GM18868 (cell line): ENCODE measurements at regions not wholly inside any gene's neighbourhood (a gene's known extent, or its start where the extent isn't known, plus 50 kb on each side); places are given as distances from the start of the nearest gene placed in this dataset.
A peak's percentile ranks its signal among the peaks of the same experiment; 100 is the strongest.
"Not testable (repeated sequence)": the region's sequence is repeated elsewhere in the genome, so short reads cannot be mapped to it uniquely, and the experiment has no call there.

Source experiments
- ATAC-seq: cut with Tn5 transposase; IDR thresholded peaks from one replicate; pipeline ENCODE4 v1.9.1; 2021; ENCODE audit warnings: mild to moderate bottlenecking, moderate library complexity; ENCODE audit not compliant: unreplicated experiment

DNA sequence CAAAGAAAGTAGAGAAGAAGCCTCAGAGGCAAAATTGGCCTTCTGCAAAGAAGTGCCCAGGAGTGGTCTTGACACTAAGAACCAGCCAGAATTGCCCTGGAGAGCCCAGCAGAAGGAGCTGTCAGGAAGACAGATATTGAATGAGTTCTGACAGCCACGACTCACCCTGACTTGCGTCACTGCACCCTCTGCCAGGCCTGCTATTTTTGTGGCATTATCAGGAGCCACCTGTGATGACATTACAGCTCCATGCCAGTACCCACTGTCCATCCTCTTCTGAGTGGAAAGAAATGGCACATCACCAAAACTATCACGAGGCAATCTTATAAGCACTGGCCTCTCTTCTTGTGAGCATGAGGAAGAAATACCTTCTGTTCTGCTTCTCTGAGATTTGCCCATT lies 67.7 kb downstream of the SMIM20 start:
- ATAC-seq, result no peak

- no peak for ATAC-seq
These were observed 68.9 kb downstream of the SMIM20 start for GRCh38 chr4:25982962-25983361.

DNA sequence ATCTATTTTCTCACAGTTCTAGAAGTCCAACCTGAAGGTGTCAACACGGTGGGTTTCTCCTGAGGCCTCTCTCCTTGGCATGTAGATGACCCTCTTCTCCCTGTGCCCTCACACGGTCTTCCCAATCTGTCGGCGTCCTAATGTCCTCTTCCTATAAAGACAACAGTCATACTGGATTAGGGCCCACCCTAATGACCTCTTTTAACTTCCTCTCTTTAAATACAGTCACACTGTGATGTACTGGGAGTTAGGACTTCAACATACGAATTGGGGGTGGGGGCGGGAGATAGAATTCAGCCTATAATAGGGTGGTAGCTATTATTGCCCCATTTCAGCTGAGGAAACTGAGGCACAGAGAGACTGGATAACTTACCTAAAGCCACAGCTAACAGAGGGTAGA lies 70.2 kb downstream of the SMIM20 start:
- no peak for ATAC-seq

DNA sequence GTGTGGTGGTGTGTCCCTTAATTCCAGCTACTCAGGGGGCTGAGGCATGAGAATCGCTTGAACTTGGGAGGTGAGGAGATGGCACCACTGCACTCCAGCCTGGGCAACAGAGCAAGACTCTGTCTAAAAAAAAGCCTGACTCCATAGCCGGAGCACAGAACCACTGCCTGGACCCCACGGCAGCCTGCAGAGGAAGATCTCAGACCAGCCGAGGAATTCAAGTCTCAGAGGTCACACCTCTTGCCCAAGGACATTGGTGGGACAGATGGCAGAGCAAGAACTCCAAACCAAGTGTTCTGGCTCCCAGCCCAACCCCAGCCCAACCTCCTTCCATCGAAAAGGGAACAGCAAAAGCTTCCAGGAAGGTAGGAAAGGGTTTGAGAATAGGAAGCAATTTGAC lies 70.8 kb downstream of the SMIM20 start:
- no peak for ATAC-seq

DNA sequence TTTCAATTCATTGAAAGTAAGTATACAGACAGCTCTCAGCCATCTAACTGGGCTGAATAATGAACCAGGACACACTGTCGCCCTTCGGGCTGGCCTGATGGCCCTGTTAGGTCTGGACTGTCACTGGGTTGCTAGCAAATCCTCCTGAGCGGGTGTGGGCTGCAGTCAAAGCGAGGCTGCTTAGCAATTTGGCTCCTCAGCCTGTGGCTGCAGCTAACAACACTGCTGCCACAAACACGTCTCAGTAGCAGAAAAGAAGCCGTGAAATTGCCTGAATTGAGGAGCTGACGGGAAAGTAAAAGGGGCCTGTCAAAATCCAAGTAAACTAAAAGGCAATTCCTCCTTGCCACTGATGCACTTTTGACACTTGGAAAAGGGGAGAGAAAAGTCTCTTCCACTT lies 72.8 kb downstream of the SMIM20 start:
- ATAC-seq, result no peak

- ATAC-seq, result no peak
These were observed 77.3 kb downstream of the SMIM20 start for GRCh38 chr4:25991340-25991739.

DNA sequence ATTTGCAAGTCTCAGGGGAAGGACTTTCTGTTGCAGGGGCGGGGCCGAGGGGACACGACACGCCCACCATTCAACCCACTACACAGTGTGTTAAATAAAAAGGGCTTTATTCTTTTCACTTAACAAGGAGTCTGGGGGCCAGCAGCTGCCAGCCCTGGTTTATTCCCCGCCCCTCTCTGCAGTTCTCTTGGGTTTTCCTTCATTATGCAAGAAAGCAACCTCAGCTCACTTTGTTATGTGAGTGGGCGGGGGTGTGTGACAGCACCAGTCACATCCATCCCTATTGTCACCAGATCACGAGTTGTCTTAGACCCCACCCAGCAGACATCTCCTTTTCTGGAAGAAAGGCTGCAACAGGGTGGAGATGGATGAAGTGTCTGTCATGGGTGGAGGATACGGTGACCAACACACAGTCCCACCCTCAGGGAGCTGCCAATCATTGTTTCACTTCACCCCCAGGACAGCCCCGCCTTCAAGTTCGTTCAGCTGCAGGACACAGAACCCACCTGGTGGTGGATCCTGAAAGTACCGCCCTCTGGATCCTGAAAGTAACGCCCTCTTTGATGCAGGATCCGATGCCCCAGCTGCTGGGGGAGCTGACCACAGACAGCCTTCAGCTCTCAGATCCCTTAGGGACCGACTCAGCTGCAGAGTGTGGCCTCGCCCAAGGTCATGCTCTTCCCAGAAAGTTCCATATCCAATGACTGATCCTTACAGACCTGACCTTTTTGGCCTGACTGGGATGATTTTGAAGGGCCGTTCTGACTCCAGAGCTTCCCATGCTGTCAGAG lies 79.6 kb downstream of the SMIM20 start:
- peak; percentile 82 for ATAC-seq

DNA sequence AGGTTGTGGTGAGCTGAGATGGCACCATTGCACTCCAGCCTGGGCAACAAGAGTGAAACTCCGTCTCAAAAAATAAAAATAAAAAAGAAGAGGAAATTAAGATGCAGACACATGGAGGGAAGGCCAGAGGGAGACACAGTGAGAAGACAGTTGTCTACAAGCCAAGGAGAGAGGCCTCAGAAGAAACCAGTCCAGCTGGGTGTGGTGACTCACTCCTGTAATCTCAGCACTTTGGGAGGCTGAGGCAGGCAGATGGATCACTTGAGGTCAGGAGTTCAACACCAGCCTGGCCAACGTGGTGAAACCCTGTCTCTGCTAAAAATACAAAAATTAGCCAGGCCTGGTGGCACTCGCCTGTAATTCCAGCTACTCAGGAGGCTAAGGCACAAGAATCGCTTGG lies 80.6 kb downstream of the SMIM20 start:
- ATAC-seq, result not testable (repeated sequence)

- no peak for ATAC-seq
These were observed 86.4 kb downstream of the SMIM20 start for GRCh38 chr4:26000274-26000950.

GRCh38 chr4:26001413-26001812 lies 87.4 kb downstream of the SMIM20 start:
- ATAC-seq, result no peak

DNA sequence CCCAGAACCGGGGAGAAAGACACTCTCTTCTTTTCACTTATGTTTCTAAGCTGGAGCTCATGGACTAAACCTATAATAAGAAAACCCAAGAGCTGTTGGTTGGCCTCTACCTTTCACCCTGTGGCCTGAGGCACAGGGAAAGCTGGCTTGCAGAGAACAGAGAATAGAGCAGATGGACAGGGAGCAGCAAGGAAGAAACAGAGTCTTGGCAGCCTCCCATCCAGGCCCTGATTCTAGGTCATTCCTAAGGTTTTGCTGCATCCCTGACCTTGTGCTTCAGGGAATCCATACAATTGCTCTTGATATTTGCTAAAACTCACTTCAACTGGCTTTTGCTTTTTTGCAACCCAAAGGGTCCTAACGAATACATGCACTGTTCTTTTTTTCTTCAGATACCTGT lies 87.8 kb downstream of the SMIM20 start:
- ATAC-seq, result no peak

DNA sequence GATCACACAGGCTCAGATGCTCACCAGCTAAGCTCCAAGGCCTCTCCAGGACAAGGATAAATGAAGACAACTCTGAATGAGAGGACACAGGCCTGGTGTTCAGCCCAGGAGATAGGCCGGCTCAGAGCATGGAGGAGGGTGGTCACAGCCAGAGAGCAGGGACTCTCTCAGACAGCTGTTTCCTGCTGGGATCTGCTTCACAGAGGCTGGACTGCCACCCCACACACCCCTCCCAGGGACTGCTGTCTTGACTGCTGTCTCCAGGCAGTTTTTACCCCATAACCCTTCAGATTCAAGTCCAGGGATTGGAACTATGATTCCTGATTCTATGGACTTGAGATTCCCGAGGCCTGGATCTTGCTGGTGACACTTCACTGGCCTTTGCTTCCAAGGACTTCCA lies 89.0 kb downstream of the SMIM20 start:
- ATAC-seq, result no peak

DNA sequence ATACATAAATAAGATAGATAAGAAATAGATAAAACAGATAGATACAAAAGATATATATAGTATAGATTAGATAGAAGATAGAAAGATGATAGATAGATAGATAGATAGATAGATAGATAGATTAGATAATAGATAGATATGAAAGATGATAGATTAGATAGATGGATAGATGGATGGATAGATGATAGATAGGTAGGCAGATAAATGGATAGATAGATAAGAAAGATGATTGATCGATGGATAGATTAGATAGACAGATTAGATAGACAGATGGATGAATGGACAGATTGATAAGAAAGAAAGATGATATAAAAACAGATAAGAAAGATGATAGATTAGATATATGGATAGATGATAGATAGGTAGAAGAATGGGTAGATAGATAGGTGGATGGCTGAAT lies 90.3 kb downstream of the SMIM20 start:
- ATAC-seq, result no peak

DNA sequence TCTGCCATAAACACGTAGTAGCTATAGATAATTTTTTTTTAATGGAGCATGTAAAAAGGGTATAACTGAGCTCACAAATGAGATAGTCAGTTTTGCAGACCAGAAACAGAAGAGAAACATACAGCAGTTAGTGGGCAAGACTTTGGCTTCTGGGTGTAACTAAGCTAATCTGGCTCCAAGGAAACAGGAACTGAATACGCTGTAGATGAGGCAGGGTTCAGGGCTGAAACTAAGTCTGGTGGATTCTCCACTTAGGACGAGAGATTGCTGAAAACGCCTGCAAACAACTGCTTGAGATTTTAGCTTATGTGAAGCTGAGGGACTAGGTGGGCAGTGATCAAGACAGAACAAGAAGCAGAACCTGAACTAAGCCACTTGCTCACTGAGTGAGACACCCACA lies 91.7 kb downstream of the SMIM20 start:
- no peak for ATAC-seq

GRCh38 chr4:26008737-26009136 lies 94.7 kb downstream of the SMIM20 start:
- no peak for ATAC-seq

GRCh38 chr4:26009502-26009901 lies 95.5 kb downstream of the SMIM20 start:
- ATAC-seq, result no peak

DNA sequence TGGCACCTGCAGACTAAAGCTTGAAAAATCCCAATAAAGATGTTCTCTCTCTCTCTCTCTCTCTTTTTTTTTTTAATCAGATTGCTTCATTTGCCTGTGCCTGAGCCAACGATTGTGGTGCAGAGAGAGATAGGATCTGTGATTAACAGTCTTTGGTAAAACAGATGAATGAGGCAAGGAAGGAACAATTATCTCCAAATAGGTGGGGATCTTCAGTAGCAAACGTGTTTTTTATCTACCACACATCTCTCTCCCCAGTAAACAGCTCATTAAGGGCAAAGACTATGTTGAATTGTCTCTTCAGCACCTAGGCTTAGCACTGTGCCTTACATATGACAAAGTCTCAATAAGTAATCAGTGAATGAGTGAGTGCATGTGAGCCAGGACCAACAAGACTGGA lies 96.3 kb downstream of the SMIM20 start:
- no peak for ATAC-seq

DNA sequence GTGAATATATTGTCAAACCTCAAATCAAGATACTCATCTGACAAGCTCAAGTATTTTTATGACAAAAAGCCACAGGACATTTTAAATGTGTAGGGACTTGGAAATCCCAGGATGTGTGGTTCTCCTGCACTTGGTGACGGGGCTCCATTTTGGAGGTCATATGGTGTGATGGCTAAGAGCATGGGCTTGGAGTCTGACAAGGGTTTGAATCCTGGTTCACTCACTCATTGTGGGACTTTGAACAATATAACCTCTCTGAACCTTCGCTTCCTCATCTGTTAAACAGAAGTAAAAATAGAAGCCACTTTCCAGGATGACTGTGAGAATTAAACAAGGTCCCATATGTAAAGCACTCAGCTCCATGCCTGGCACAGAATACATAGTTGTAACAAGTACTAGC lies 99.6 kb downstream of the SMIM20 start:
- ATAC-seq, result no peak

GRCh38 chr4:26015133-26015651 lies 101.2 kb downstream of the SMIM20 start:
- ATAC-seq, result no peak

DNA sequence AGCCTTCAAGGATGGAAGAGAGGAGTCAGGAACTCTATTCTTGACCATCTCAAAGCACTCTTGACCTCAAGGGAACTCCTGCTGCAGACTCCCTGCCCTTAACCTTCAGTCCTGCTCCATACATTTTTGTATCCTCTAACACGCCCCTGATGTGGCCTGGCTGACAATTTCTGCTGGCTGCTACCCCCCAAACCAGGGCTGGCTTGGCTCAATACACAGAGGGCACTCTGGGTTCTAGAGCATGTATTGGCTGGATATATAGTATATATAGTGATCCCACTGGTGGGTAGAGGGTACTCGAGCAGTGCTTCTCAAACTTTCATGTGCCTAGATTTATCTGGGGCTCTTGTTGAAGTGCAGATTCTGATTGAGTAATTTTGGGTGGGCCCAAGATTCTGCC lies 101.9 kb downstream of the SMIM20 start:
- ATAC-seq, result no peak

GRCh38 chr4:26017531-26017930 lies 103.5 kb downstream of the SMIM20 start:
- ATAC-seq, result no peak

DNA sequence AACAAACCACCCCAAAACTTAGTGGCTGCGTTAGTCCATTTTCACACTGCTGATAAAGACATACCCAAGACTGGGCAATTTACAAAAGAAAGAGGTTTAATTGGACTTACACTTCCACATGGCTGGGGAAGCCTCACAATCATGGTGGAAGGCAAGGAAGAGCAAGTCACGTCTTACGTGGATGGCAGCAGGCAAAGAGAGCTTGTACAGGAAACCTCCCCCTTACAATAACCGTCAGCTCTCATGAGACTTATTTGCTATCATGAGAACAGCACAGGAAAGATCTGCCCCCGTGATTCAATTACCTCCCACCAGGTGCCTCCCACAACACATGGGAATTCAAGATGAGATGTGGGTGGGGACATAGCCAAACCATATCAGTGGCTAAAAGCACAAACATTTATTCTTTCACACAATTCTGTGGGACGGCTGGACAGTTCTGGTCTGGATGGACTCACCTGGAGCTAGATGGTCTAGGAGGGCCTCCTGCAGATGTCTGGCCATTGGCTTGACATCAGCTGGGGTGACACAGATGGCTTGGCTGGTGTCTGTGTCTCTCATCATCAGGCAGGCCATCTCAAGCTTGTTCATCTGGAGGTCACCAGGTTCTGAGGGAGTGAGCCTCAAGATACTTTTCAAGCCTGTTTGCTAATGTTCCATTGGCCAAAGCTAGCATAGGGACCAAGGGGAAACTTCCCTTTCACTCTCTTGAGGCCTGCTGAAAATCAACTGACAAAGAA lies 104.1 kb downstream of the SMIM20 start:
- ATAC-seq, result not testable (repeated sequence)
